ENCODE measurements at regions not wholly inside any gene's neighbourhood (a gene's known extent, or its start where the extent isn't known, plus 50 kb on each side); places are given as distances from the start of the nearest gene placed in this dataset.
"Not testable (repeated sequence)": the region's sequence is repeated elsewhere in the genome, so short reads cannot be mapped to it uniquely, and the experiment has no call there.

DNA sequence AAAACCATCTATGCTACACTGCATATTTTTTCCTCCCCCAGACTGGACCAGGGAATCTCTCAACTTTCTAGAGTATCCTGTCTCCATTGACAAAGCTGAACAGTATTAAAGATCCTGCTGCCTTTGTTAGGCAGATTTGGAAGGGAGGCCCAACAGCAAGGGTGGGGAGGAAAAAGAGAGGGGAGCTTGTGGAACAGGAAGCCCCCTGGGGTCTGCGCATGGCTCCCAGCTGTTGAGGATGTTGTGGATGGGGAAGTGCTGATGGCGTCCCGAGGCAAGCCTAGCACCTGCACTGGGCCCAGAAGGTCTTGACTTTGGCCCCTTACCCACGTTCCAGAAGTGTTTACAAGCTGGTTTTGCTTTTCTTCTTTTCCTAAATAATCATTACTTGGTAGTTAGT, 146.6 kb downstream of the TBC1D2B start:
- H3K4me2 ChIP-seq (ENCODE audit: insufficient read depth in 1 of 2, low read depth in 2 of 2, low read length in 2 of 2): not testable (repeated sequence)

DNA sequence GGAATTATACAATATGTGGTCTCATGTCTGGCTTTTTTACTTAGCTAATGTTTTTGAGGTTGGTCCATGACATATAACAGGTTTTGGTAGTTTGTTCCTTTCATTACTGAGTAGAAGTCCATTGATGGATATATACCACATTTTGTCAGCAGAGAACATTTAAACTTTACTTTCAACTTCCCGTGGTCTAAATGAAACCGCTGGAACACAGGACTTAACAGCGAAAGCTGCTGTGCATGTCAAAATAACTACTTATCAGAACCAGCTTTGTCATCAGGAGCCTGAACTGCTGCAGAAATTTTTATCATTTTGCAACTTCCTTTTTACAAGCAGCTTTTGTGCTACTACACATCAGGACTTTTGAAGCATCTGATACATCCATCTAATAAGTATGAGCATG, 147.0 kb downstream of the TBC1D2B start:
- 17% methylated on average over 3 of the region's 3 CpGs; no CpG with 5 or more reads in 1 of the 2 experiments for WGBS, 2 experiments (ENCODE audit: extremely low coverage in 1 of 2, insufficient coverage in 1 of 2, insufficient read length in 1 of 2, insufficient replicate concordance in 2 of 2, low coverage in 1 of 2, low lambda C conversion rate in 2 of 2, missing lambda C conversion rate in 1 of 2)
- DNase-seq (ENCODE audit: low read depth in 1 of 2, low spot score in 2 of 2); H3K23me2 ChIP-seq (ENCODE audit: low read depth, low read length); H2AK5ac ChIP-seq (ENCODE audit: low read depth, low read length); H3K9ac ChIP-seq (replicated peaks in 1 of 4; ENCODE audit: extremely low read depth in 1 of 4, low read depth in 3 of 4, low read length in 3 of 4); H3K14ac ChIP-seq (ENCODE audit: insufficient read length); H2BK20ac ChIP-seq (ENCODE audit: low read length); FAIRE-seq; H3K23ac ChIP-seq (ENCODE audit: insufficient read length); H3K27ac ChIP-seq (ENCODE audit: low read depth, low read length); H4K20me1 ChIP-seq (replicated peaks in 1 of 2; ENCODE audit: control insufficient read depth in 1 of 2, insufficient read depth in 2 of 2, low read length in 2 of 2); H4K5ac ChIP-seq (ENCODE audit: insufficient read length, low read depth, low read length); H3K4ac ChIP-seq (replicated peaks; ENCODE audit: insufficient read length, low read depth, low read length); H2BK5ac ChIP-seq (ENCODE audit: low read depth, low read length); H3K18ac ChIP-seq (ENCODE audit: extremely low read depth, low read length); H3K79me1 ChIP-seq (ENCODE audit: low read depth, low read length); H3K4me1 ChIP-seq (replicated peaks in 1 of 4; ENCODE audit: control insufficient read depth in 3 of 4, insufficient read depth in 4 of 4, low read length in 3 of 4); H3K4me3 ChIP-seq (ENCODE audit: extremely low read depth in 1 of 4, insufficient read depth in 2 of 4, low read depth in 3 of 4, low read length in 4 of 4); H3K79me2 ChIP-seq (ENCODE audit: control insufficient read depth in 1 of 2, insufficient read depth in 2 of 2, low read length in 2 of 2); H3K9me3 ChIP-seq (ENCODE audit: insufficient read depth in 2 of 2, low read depth in 1 of 2, low read length in 1 of 2); H2BK12ac ChIP-seq (ENCODE audit: low read depth, low read length); H2BK15ac ChIP-seq (ENCODE audit: low read length); H3K4me2 ChIP-seq (ENCODE audit: insufficient read depth in 1 of 2, low read depth in 2 of 2, low read length in 2 of 2); H2BK120ac ChIP-seq (replicated peaks; ENCODE audit: low read depth, low read length); H4K8ac ChIP-seq (ENCODE audit: extremely low read depth, insufficient read depth, low read length); H3K27me3 ChIP-seq (replicated peaks in 1 of 4; ENCODE audit: control insufficient read depth in 3 of 4, extremely low read depth in 1 of 4, insufficient read depth in 3 of 4, low read length in 3 of 4); POLR2A ChIA-PET (ENCODE audit: partially characterized antibody); H2AFZ ChIP-seq (ENCODE audit: low read length); H3K36me3 ChIP-seq (ENCODE audit: control insufficient read depth in 2 of 4, insufficient read depth in 4 of 4, low read length in 3 of 4); H4K91ac ChIP-seq (replicated peaks; ENCODE audit: insufficient read length, low read length); H3K56ac ChIP-seq (replicated peaks; ENCODE audit: insufficient read length, low read depth, low read length): not testable (repeated sequence)
- CTCF ChIA-PET (ENCODE audit: partially characterized antibody): interaction anchor here (1.5 kb wide), 1 partner anchor 21 kb away, joined by 4 read pairs; no protein-coding TSS in a partner anchor

More for the DNA sequence above, 146.6 kb downstream of the TBC1D2B start:
- H3K4me3 ChIP-seq (ENCODE audit: extremely low read depth in 1 of 4, insufficient read depth in 2 of 4, low read depth in 3 of 4, low read length in 4 of 4); H2BK20ac ChIP-seq (ENCODE audit: low read length); POLR2A ChIA-PET (ENCODE audit: partially characterized antibody); H4K91ac ChIP-seq (replicated peaks; ENCODE audit: insufficient read length, low read length); H2AFZ ChIP-seq (ENCODE audit: low read length); H3K27me3 ChIP-seq (replicated peaks in 1 of 4; ENCODE audit: control insufficient read depth in 3 of 4, extremely low read depth in 1 of 4, insufficient read depth in 3 of 4, low read length in 3 of 4); H3K4ac ChIP-seq (replicated peaks; ENCODE audit: insufficient read length, low read depth, low read length); H3K56ac ChIP-seq (replicated peaks; ENCODE audit: insufficient read length, low read depth, low read length); DNase-seq (ENCODE audit: low read depth in 1 of 2, low spot score in 2 of 2); H3K23ac ChIP-seq (ENCODE audit: insufficient read length); H2BK15ac ChIP-seq (ENCODE audit: low read length); H2BK120ac ChIP-seq (replicated peaks; ENCODE audit: low read depth, low read length); H3K4me1 ChIP-seq (replicated peaks in 1 of 4; ENCODE audit: control insufficient read depth in 3 of 4, insufficient read depth in 4 of 4, low read length in 3 of 4); H3K36me3 ChIP-seq (ENCODE audit: control insufficient read depth in 2 of 4, insufficient read depth in 4 of 4, low read length in 3 of 4); H3K79me2 ChIP-seq (ENCODE audit: control insufficient read depth in 1 of 2, insufficient read depth in 2 of 2, low read length in 2 of 2); H2BK12ac ChIP-seq (ENCODE audit: low read depth, low read length); H3K18ac ChIP-seq (ENCODE audit: extremely low read depth, low read length); H2BK5ac ChIP-seq (ENCODE audit: low read depth, low read length); FAIRE-seq; H4K20me1 ChIP-seq (replicated peaks in 1 of 2; ENCODE audit: control insufficient read depth in 1 of 2, insufficient read depth in 2 of 2, low read length in 2 of 2); H3K9me3 ChIP-seq (ENCODE audit: insufficient read depth in 2 of 2, low read depth in 1 of 2, low read length in 1 of 2); H2AK5ac ChIP-seq (ENCODE audit: low read depth, low read length); H4K5ac ChIP-seq (ENCODE audit: insufficient read length, low read depth, low read length); H3K9ac ChIP-seq (replicated peaks in 1 of 4; ENCODE audit: extremely low read depth in 1 of 4, low read depth in 3 of 4, low read length in 3 of 4); H4K8ac ChIP-seq (ENCODE audit: extremely low read depth, insufficient read depth, low read length); H3K14ac ChIP-seq (ENCODE audit: insufficient read length); H3K79me1 ChIP-seq (ENCODE audit: low read depth, low read length); H3K23me2 ChIP-seq (ENCODE audit: low read depth, low read length); H3K27ac ChIP-seq (ENCODE audit: low read depth, low read length): not testable (repeated sequence)
- WGBS, 2 experiments (ENCODE audit: extremely low coverage in 1 of 2, insufficient coverage in 1 of 2, insufficient read length in 1 of 2, insufficient replicate concordance in 2 of 2, low coverage in 1 of 2, low lambda C conversion rate in 2 of 2, missing lambda C conversion rate in 1 of 2): no CpG with 5 or more reads among the region's 4 CpGs
- CTCF ChIA-PET (ENCODE audit: partially characterized antibody): interaction anchor here (1.5 kb wide), 1 partner anchor 21 kb away, joined by 4 read pairs; no protein-coding TSS in a partner anchor

All from H1 (cell line).